ENCODE measurements at regions not wholly inside any gene's neighbourhood (a gene's known extent, or its start where the extent isn't known, plus 50 kb on each side); places are given as distances from the start of the nearest gene placed in this dataset.

DNA sequence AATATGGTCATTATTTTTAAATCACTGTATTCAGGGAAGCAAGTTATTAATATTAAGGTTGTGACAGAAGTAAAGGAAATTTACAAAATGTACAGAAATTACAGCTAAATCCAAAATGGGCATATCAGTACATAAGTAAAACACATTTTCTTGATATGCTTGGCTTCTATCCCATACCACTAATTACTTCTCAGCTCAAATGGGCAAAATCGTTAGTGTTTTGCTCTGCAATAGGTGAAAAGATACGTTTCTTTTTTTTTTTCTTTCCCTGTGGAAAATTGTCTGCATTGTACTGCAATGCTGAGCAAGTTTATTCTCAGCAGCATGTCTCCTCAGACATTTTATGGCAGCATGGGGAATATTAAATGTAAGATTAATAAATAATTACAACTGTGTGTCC lies 77.1 kb upstream of the PRMT6 start:
- Histone ChIP-seq H2AFZ (ENCODE audit: control insufficient read depth, low read depth, low read length) (no peak overlapping the region), H3K27ac (ENCODE audit: control insufficient read depth, insufficient read depth) (no peak overlapping the region), H3K36me3 (ENCODE audit: control insufficient read depth in 2 of 2, insufficient read depth in 2 of 2, low read length in 1 of 2) (no peaks in the 10 kb centered on the region), H4K20me1 (ENCODE audit: control insufficient read depth, insufficient read depth) (no peaks in the 10 kb centered on the region), H3K4me2 (ENCODE audit: control insufficient read depth, insufficient read depth) (no peak overlapping the region), H3K4me3 (no peak overlapping the region), H3K9ac (ENCODE audit: control insufficient read depth, insufficient read depth, low read length) (no peak overlapping the region), H3K27me3 (replicated peaks in 1 of 2; ENCODE audit: control insufficient read depth in 2 of 2, insufficient read depth in 2 of 2, low read length in 1 of 2) (no peaks in the 10 kb centered on the region), H3K4me1 (ENCODE audit: control insufficient read depth, insufficient read depth, low read length) (no peaks in the 10 kb centered on the region), H3K9me3 (replicated peaks; ENCODE audit: control insufficient read depth, insufficient read depth, low read length) (no peaks in the 10 kb centered on the region), H3K79me2 (ENCODE audit: control insufficient read depth, insufficient read depth, low read length) (no peaks in the 10 kb centered on the region)
- SMC1A ChIA-PET (ENCODE audit: uncharacterized antibody, unreplicated experiment), result interaction anchor here (1.1 to 1.2 kb wide), 2 partner anchors 36 to 68 kb away, joined by 3 read pairs; no protein-coding TSS in a partner anchor
- RAD21 ChIA-PET (ENCODE audit: unreplicated experiment), result no interaction called here
- WGBS (ENCODE audit: insufficient coverage, insufficient replicate concordance, low lambda C conversion rate, missing lambda C conversion rate), result 14% methylated on average over 2 of the region's 2 CpGs
- in situ Hi-C loops (cut with MboI) (no loop called here), intact Hi-C loops (cut with micrococcal nuclease; ENCODE audit: unreplicated experiment) (no loop called here)
- BruUV-seq (replicated peaks), result no TSS peak
- DNase-seq (ENCODE audit: low read depth, low spot score) (no peak), FAIRE-seq (no peak), ATAC-seq (no peak)
- POLR2A ChIA-PET, result no interaction called here
- TF ChIP-seq STAT1 (conservative IDR thresholded peaks at IDR 0.05) (no peak), SREBF2 (IDR thresholded peaks at IDR 0.05; ENCODE audit: low read length) (no peak), RBBP5 (conservative IDR thresholded peaks at IDR 0.05) (no peak)
- CTCF ChIA-PET, result interaction anchor here (0.9 to 1.3 kb wide), 3 partner anchors 15 to 66 kb away, joined by 3 read pairs; no protein-coding TSS in a partner anchor

- no peak for DNase-seq (ENCODE audit: low read depth, low spot score)
- Histone ChIP-seq H2AFZ (ENCODE audit: control insufficient read depth, low read depth, low read length) (no peak overlapping the region), H3K36me3 (ENCODE audit: control insufficient read depth in 2 of 2, insufficient read depth in 2 of 2, low read length in 1 of 2) (no peaks in the 10 kb centered on the region), H3K27ac (ENCODE audit: control insufficient read depth, insufficient read depth) (no peak overlapping the region), H3K4me1 (ENCODE audit: control insufficient read depth, insufficient read depth, low read length) (no peaks in the 10 kb centered on the region), H3K79me2 (ENCODE audit: control insufficient read depth, insufficient read depth, low read length) (no peaks in the 10 kb centered on the region), H3K9me3 (replicated peaks; ENCODE audit: control insufficient read depth, insufficient read depth, low read length) (no peaks in the 10 kb centered on the region), H3K27me3 (replicated peaks in 1 of 2; ENCODE audit: control insufficient read depth in 2 of 2, insufficient read depth in 2 of 2, low read length in 1 of 2) (no peaks in the 10 kb centered on the region), H3K9ac (ENCODE audit: control insufficient read depth, insufficient read depth, low read length) (no peak overlapping the region), H3K4me2 (ENCODE audit: control insufficient read depth, insufficient read depth) (no peak overlapping the region), H4K20me1 (ENCODE audit: control insufficient read depth, insufficient read depth) (no peaks in the 10 kb centered on the region), H3K4me3 (no peak overlapping the region)
- SMC1A ChIA-PET (ENCODE audit: uncharacterized antibody, unreplicated experiment), result interaction anchor here (0.5 to 1.4 kb wide), 3 partner anchors 13 to 406 kb away, joined by 3 to 4 read pairs (median 3); no protein-coding TSS in a partner anchor
- no TSS peak for BruUV-seq (replicated peaks)
- in situ Hi-C loops (cut with MboI), result no loop called here
- intact Hi-C loops (cut with micrococcal nuclease; ENCODE audit: unreplicated experiment), result no loop called here
- POLR2A ChIA-PET, result no interaction called here
- 0% methylated on average over 3 of the region's 3 CpGs for WGBS (ENCODE audit: insufficient coverage, insufficient replicate concordance, low lambda C conversion rate, missing lambda C conversion rate)
- FAIRE-seq, result no peak
- RAD21 ChIA-PET (ENCODE audit: unreplicated experiment), result no interaction called here
- no peak for ATAC-seq
- CTCF ChIA-PET, result interaction anchor here (0.9 to 1.3 kb wide), 4 partner anchors 16 to 267 kb away, joined by 3 read pairs; no protein-coding TSS in a partner anchor
- TF ChIP-seq SRF (IDR thresholded peaks at IDR 0.05; ENCODE audit: low read depth in 2 of 2, low read length in 2 of 2), result no peak
- TF ChIP-seq HDAC6 (IDR thresholded peaks at IDR 0.05; ENCODE audit: unreplicated experiment), result no peak
- TF ChIP-seq CHD1 (IDR thresholded peaks at IDR 0.05; ENCODE audit: low read depth, low read length), result no peak
- no peak for TF ChIP-seq ZZZ3 (IDR thresholded peaks at IDR 0.05; ENCODE audit: control insufficient read depth, insufficient read length, low read depth)
- no peak for TF ChIP-seq SUPT20H (IDR thresholded peaks at IDR 0.05; ENCODE audit: borderline replicate concordance, control insufficient read depth, low read depth, low read length)
- no peak for TF ChIP-seq TCF12 (IDR thresholded peaks at IDR 0.05; ENCODE audit: low read depth, low read length)
- no peak for TF ChIP-seq CREM (IDR thresholded peaks at IDR 0.05; ENCODE audit: low read depth)
- no peak for TF ChIP-seq KAT2A (conservative IDR thresholded peaks at IDR 0.05; ENCODE audit: control insufficient read depth, low read depth, low read length)
- no peak for TF ChIP-seq EGR1 (IDR thresholded peaks at IDR 0.05; ENCODE audit: borderline replicate concordance in 1 of 2, low read depth in 2 of 2, low read length in 2 of 2)
- no peak for TF ChIP-seq IRF3 (IDR thresholded peaks at IDR 0.05)
- TF ChIP-seq USF1 (IDR thresholded peaks at IDR 0.05; ENCODE audit: borderline replicate concordance, extremely low read length, insufficient read depth, low read depth, low read length), result no peak
- TF ChIP-seq YY1 (IDR thresholded peaks at IDR 0.05; ENCODE audit: low read depth, low read length), result no peak
- TF ChIP-seq NFYB (IDR thresholded peaks at IDR 0.05; ENCODE audit: insufficient read depth, low read depth, low read length), result no peak
Measured at GRCh38 chr1:106980121-106980520, 76.4 kb upstream of the PRMT6 start.

Data from GM12878 (cell line).